HL-60 (cell line): ENCODE measurements at regions not wholly inside any gene's neighbourhood (a gene's known extent, or its start where the extent isn't known, plus 50 kb on each side); places are given as distances from the start of the nearest gene placed in this dataset.

ENCODE experiments used
- GABPA ChIP-seq: IDR thresholded peaks from 2 replicates; pipeline ENCODE4 v1.6.1; 2012; ENCODE audit warnings: low read depth
- POLR2AphosphoS5 ChIP-seq: IDR thresholded peaks from 2 replicates; pipeline ENCODE4 v1.6.1; 2012; ENCODE audit warnings: low read depth
- REST ChIP-seq: IDR thresholded peaks from 2 replicates; pipeline ENCODE4 v1.6.1; 2012; ENCODE audit warnings: low read depth; ENCODE audit not compliant: insufficient replicate concordance
- TF ChIP-seq, protein P1 (sequence below): IDR thresholded peaks from one replicate; pipeline ENCODE4 v1.5.1; 2011; ENCODE audit warnings: low read length, control low read depth, inconsistent platforms; ENCODE audit not compliant: insufficient read depth

GRCh38 chr5:175374166-175374875 is 69.7 kb downstream of the DRD1 start:
- TF ChIP-seq, protein P1, sequence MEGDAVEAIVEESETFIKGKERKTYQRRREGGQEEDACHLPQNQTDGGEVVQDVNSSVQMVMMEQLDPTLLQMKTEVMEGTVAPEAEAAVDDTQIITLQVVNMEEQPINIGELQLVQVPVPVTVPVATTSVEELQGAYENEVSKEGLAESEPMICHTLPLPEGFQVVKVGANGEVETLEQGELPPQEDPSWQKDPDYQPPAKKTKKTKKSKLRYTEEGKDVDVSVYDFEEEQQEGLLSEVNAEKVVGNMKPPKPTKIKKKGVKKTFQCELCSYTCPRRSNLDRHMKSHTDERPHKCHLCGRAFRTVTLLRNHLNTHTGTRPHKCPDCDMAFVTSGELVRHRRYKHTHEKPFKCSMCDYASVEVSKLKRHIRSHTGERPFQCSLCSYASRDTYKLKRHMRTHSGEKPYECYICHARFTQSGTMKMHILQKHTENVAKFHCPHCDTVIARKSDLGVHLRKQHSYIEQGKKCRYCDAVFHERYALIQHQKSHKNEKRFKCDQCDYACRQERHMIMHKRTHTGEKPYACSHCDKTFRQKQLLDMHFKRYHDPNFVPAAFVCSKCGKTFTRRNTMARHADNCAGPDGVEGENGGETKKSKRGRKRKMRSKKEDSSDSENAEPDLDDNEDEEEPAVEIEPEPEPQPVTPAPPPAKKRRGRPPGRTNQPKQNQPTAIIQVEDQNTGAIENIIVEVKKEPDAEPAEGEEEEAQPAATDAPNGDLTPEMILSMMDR: no peak
- TF ChIP-seq REST: no peak
- no peak for TF ChIP-seq POLR2AphosphoS5
- TF ChIP-seq GABPA: no peak
